NB4 (cell line): ENCODE measurements at regions not wholly inside any gene's neighbourhood (a gene's known extent, or its start where the extent isn't known, plus 50 kb on each side); places are given as distances from the start of the nearest gene placed in this dataset.

Experiments used
- DNase-seq: peaks from one replicate; pipeline ENCODE4 v3.0.0; 2010; ENCODE audit warnings: low read depth
- H3K4me3 ChIP-seq: one replicate; pipeline ENCODE4 v1.5.1; 2011; ENCODE audit warnings: mild to moderate bottlenecking, low read depth, low read length, moderate library complexity
- MYC ChIP-seq: IDR thresholded peaks from 2 replicates; pipeline ENCODE4 v1.6.1; 2011; ENCODE audit warnings: low read depth, low read length
- POLR2A ChIP-seq: IDR thresholded peaks from 2 replicates; pipeline ENCODE4 v1.6.1; 2011; ENCODE audit warnings: mild to moderate bottlenecking; ENCODE audit not compliant: insufficient read length; ENCODE audit errors: extremely low read depth
- TF ChIP-seq, protein P1 (sequence below): IDR thresholded peaks from one replicate; pipeline ENCODE4 v1.5.1; 2012; ENCODE audit warnings: low read depth, low read length
- TF ChIP-seq, protein P2 (sequence below): IDR thresholded peaks from 2 replicates; pipeline ENCODE4 v1.6.1; 2011; ENCODE audit warnings: low read depth, low read length

DNA sequence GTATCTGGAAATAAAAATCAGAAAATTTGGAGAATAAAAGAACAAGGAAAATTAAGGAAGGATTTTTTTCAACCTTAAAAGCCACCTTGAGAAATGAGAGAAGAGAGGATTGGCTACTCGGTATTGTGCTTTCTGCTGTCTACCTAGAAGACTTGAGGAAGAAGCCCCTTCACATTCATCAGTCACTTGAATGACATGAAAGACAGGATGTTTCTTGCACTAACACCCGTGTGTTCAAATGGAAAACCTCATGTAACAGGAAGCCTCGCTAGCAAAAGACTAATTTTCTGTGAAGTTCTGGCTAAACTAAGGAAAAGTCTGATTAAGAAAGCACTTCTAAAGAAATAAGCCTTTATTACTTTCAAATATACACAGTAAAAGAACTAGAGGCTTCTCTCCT lies 69.9 kb downstream of the OLIG3 start:
- TF ChIP-seq, protein P1, sequence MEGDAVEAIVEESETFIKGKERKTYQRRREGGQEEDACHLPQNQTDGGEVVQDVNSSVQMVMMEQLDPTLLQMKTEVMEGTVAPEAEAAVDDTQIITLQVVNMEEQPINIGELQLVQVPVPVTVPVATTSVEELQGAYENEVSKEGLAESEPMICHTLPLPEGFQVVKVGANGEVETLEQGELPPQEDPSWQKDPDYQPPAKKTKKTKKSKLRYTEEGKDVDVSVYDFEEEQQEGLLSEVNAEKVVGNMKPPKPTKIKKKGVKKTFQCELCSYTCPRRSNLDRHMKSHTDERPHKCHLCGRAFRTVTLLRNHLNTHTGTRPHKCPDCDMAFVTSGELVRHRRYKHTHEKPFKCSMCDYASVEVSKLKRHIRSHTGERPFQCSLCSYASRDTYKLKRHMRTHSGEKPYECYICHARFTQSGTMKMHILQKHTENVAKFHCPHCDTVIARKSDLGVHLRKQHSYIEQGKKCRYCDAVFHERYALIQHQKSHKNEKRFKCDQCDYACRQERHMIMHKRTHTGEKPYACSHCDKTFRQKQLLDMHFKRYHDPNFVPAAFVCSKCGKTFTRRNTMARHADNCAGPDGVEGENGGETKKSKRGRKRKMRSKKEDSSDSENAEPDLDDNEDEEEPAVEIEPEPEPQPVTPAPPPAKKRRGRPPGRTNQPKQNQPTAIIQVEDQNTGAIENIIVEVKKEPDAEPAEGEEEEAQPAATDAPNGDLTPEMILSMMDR: no peak
- TF ChIP-seq POLR2A: no peak
- TF ChIP-seq MYC: no peak
- TF ChIP-seq, protein P2, sequence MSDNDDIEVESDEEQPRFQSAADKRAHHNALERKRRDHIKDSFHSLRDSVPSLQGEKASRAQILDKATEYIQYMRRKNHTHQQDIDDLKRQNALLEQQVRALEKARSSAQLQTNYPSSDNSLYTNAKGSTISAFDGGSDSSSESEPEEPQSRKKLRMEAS: no peak
- H3K4me3 ChIP-seq: no peak overlapping the region
- DNase-seq: no peak

DNA sequence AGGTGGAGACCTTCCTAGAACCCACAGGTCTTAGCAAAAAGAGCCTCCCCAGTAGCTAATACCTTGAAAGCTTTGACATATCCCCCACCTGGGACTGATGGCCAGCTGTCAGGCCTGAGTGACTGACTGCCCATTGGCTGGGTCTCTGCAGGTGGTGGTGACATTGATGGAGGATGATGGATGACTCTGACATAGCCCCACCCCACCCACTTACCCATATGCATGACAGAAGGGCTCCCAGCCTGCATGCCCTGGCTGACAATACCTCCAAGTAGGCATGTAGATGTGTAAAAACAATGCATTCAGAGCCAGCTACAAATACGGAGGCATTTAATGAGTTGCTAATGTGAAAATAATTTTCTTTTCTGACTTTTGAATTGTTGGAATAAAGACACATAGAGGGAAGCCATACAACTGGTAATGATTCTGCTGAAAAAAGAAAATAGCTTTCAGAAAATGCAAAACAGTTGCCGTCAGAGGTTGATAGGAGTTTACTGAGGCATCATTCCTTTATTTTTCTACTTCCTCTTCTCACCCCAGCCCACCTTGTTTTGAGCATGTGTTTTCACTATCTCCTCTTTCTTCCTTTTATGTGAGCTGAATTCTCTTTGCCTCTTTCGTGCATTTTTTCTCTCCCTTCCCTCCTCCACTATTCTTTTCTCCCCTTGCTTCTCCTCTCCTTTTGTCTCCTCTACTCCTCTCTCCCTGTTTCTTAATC lies 70.6 kb downstream of the OLIG3 start:
- no peak for DNase-seq
- TF ChIP-seq MYC: no peak
- TF ChIP-seq, protein P1: no peak
- TF ChIP-seq, protein P2: no peak
- no peak overlapping the region for H3K4me3 ChIP-seq

DNA sequence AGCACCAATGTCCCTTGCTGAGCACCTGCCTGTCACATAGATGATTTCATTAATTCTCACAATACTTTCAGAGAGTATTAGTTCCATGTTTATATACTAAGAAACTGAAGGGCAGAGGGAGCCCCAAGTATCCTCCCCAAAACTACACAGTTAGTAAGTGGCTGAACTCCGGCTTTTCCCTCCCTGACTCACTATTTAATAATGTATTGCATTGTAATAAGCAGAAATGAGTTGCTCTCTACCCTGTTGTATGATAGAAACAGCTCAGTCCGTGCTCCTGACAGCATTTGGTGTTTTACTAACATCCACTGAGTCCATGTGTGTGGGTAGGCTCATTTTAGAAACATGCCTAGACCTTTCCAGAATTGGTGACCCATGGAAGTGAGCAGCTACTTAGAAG lies 76.8 kb downstream of the OLIG3 start:
- TF ChIP-seq POLR2A: no peak
- TF ChIP-seq, protein P2: no peak
- no peak for TF ChIP-seq MYC
- TF ChIP-seq, protein P1: no peak
- no peak for DNase-seq

DNA sequence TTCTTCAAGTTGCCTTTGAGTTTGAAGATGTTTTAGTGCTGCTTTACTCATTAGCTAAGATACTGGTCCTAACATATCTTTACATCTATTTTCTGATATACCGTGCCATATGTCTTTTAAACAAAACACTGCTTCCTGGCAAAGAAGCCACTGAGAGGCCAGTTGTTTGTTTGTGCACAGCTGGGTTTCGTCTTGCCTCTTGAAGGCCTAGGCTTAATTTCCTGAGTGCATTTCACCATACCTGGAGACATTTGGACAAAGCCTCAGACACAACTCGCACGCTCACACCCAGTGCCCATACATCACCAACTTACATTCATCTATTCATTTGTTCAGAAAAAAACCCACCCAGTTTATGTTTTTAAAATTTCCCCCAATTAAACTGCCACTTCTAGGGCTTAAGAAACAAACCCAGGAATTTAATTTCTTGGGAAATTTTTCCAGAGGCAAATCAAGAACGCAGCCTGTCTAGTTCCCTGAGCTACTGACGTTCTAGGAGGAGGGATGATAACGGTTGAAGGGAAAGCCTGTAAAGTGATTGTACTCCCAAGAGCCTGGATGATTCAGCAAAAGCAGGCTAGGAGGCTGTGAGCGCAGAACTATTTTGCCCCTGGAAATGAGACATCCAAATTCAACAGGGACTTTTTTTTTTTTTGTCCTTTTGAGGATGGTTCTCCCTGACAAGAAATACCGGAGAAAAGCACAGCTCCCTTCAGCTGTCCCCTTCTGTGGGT lies 77.7 kb downstream of the OLIG3 start:
- DNase-seq: peak; percentile 19
- no peak for TF ChIP-seq POLR2A
- TF ChIP-seq, protein P1: no peak
- TF ChIP-seq, protein P2: no peak
- no peak for TF ChIP-seq MYC
- no peak overlapping the region for H3K4me3 ChIP-seq

More for the DNA sequence above, 76.8 kb downstream of the OLIG3 start:
- no peak overlapping the region for H3K4me3 ChIP-seq

DNA sequence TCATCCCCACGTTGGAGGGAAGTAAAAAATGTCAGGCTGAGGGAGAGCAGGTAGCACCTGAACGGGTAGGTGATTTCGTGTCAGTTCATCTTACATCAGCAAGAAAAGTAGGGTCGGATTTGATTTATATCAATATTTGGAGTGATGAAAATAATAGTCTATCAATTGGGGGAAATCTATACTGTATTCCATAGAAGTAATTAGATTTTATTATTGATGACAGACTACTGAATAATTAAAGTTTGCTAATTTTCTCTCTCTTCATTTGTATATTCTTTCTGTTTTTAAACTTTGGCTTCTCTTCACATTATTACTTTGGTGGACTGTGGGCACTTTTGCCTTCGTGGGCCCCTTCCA lies 78.4 kb downstream of the OLIG3 start:
- TF ChIP-seq, protein P2: no peak
- no peak overlapping the region for H3K4me3 ChIP-seq
- DNase-seq: no peak

DNA sequence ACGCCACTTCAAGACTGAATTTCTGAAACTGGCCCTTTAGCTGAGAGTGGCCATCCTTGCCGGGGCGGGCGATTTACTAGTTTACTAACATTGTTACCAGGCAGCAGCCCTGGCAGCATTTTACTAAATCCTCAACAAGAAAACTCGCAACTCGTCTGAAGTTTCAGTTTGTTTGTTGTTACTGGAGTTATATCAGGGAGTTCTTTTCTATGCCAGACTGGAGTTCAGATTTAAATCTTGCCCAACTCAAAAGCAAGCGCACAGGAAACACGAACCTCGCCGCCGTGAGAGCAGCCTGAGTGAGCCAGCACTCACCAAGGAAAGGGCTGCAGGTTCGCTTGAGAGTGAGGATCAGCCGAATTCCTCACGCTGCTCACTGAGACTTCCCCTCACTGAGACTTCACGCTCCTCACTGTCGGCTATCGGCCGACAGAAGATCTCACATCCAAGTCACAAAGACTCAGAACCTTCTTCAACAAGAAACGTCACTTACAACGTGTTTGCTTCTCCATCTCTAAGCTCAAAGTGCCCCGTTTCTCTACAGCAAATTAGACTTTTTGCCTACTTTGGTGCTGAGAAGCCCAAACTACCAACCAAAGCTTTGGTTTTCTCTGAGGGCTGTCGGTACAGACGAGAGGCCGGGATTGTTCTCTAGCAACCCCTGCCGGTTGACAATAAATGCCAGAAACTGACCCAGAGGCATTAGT lies 78.9 kb downstream of the OLIG3 start:
- TF ChIP-seq, protein P1: peak; percentile 50
- TF ChIP-seq, protein P2: no peak
- TF ChIP-seq POLR2A (no peak), MYC (no peak)
- H3K4me3 ChIP-seq: peak overlapping the region; percentile 49
- DNase-seq: peak; percentile 58
